ENCODE measurements at regions not wholly inside any gene's neighbourhood (a gene's known extent, or its start where the extent isn't known, plus 50 kb on each side); places are given as distances from the start of the nearest gene placed in this dataset.

GRCh38 chr11:115698243-115698642 is 194.0 kb upstream of the CADM1 start:
- in situ Hi-C loops (cut with MboI; ENCODE audit: low sequenced_read_pairs), result no loop called here

GRCh38 chr11:115696563-115696962 is 192.3 kb upstream of the CADM1 start:
- in situ Hi-C loops (cut with MboI; ENCODE audit: low sequenced_read_pairs), result no loop called here

- in situ Hi-C loops (cut with MboI; ENCODE audit: low sequenced_read_pairs), result no loop called here
Measured at GRCh38 chr11:115695677-115696364, 191.6 kb upstream of the CADM1 start.

- in situ Hi-C loops (cut with MboI; ENCODE audit: low sequenced_read_pairs), result no loop called here
Measured at GRCh38 chr11:115693002-115693401, 188.8 kb upstream of the CADM1 start.

GRCh38 chr11:115691030-115691429 is 186.8 kb upstream of the CADM1 start:
- in situ Hi-C loops (cut with MboI; ENCODE audit: low sequenced_read_pairs), result no loop called here

GRCh38 chr11:115687934-115688333 is 183.7 kb upstream of the CADM1 start:
- in situ Hi-C loops (cut with MboI; ENCODE audit: low sequenced_read_pairs), result no loop called here

- in situ Hi-C loops (cut with MboI; ENCODE audit: low sequenced_read_pairs), result no loop called here
Measured at GRCh38 chr11:115684699-115685098, 180.5 kb upstream of the CADM1 start.

GRCh38 chr11:115684135-115684534 is 179.9 kb upstream of the CADM1 start:
- in situ Hi-C loops (cut with MboI; ENCODE audit: low sequenced_read_pairs), result no loop called here

GRCh38 chr11:115682888-115683287 is 178.7 kb upstream of the CADM1 start:
- in situ Hi-C loops (cut with MboI; ENCODE audit: low sequenced_read_pairs), result no loop called here

GRCh38 chr11:115682101-115682500 is 177.9 kb upstream of the CADM1 start:
- in situ Hi-C loops (cut with MboI; ENCODE audit: low sequenced_read_pairs), result no loop called here

GRCh38 chr11:115679945-115680344 is 175.7 kb upstream of the CADM1 start:
- in situ Hi-C loops (cut with MboI; ENCODE audit: low sequenced_read_pairs), result no loop called here

GRCh38 chr11:115678942-115679341 is 174.7 kb upstream of the CADM1 start:
- in situ Hi-C loops (cut with MboI; ENCODE audit: low sequenced_read_pairs), result no loop called here

GRCh38 chr11:115677190-115677589 is 173.0 kb upstream of the CADM1 start:
- in situ Hi-C loops (cut with MboI; ENCODE audit: low sequenced_read_pairs), result no loop called here

- in situ Hi-C loops (cut with MboI; ENCODE audit: low sequenced_read_pairs), result no loop called here
Measured at GRCh38 chr11:115676768-115677167, 172.6 kb upstream of the CADM1 start.

GRCh38 chr11:115676206-115676605 is 172.0 kb upstream of the CADM1 start:
- in situ Hi-C loops (cut with MboI; ENCODE audit: low sequenced_read_pairs), result no loop called here

GRCh38 chr11:115674937-115675544 is 170.8 kb upstream of the CADM1 start:
- in situ Hi-C loops (cut with MboI; ENCODE audit: low sequenced_read_pairs), result no loop called here

GRCh38 chr11:115674176-115674936 is 170.1 kb upstream of the CADM1 start:
- in situ Hi-C loops (cut with MboI; ENCODE audit: low sequenced_read_pairs), result no loop called here

- in situ Hi-C loops (cut with MboI; ENCODE audit: low sequenced_read_pairs), result no loop called here
Measured at GRCh38 chr11:115673720-115674119, 169.5 kb upstream of the CADM1 start.

GRCh38 chr11:115672999-115673411 is 168.8 kb upstream of the CADM1 start:
- in situ Hi-C loops (cut with MboI; ENCODE audit: low sequenced_read_pairs), result no loop called here

GRCh38 chr11:115672412-115672811 is 168.2 kb upstream of the CADM1 start:
- in situ Hi-C loops (cut with MboI; ENCODE audit: low sequenced_read_pairs), result no loop called here

GRCh38 chr11:115670538-115671205 is 166.5 kb upstream of the CADM1 start:
- in situ Hi-C loops (cut with MboI; ENCODE audit: low sequenced_read_pairs), result no loop called here

All from HL-60/S4 (cell line).